ENCODE measurements at regions not wholly inside any gene's neighbourhood (a gene's known extent, or its start where the extent isn't known, plus 50 kb on each side); places are given as distances from the start of the nearest gene placed in this dataset.

GRCh38 chrX:926991-927390 lies 285.5 kb downstream of the CRLF2 start:
- Histone ChIP-seq H3K27me3 (no peaks in the 10 kb centered on the region), H3K4me1 (no peaks in the 10 kb centered on the region), H3K36me3 (no peaks in the 10 kb centered on the region), H3K4me3 (no peak overlapping the region), H3K27ac (no peak overlapping the region), H3K9me3 (peaks cover 0 to 3% (median 0%) of the 10 kb centered on the region in 4 donors)
- 91 to 100% methylated on average over 2 of the region's 2 CpGs for WGBS, 2 donors
- DNase-seq (no peak), ATAC-seq (ENCODE audit: low FRiP score in 2 of 2) (no peak)
- TF ChIP-seq POLR2A (IDR thresholded peaks at IDR 0.05) (no peak), POLR2AphosphoS5 (IDR thresholded peaks at IDR 0.05) (no peak), EP300 (IDR thresholded peaks at IDR 0.05) (no peak), CTCF (IDR thresholded peaks at IDR 0.05) (no peak)

- Histone ChIP-seq H3K9me3 (peaks cover 0 to 3% (median 0%) of the 10 kb centered on the region in 4 donors), H3K36me3 (no peaks in the 10 kb centered on the region), H3K4me3 (no peak overlapping the region), H3K4me1 (no peaks in the 10 kb centered on the region), H3K27me3 (no peaks in the 10 kb centered on the region), H3K27ac (no peak overlapping the region)
- ATAC-seq (ENCODE audit: low FRiP score in 2 of 2) (no peak), DNase-seq (no peak)
- 83 to 89% methylated on average over 9 of the region's 9 CpGs for WGBS, 2 donors
- no peak for TF ChIP-seq EP300 (IDR thresholded peaks at IDR 0.05)
- no peak for TF ChIP-seq POLR2AphosphoS5 (IDR thresholded peaks at IDR 0.05)
- TF ChIP-seq CTCF (IDR thresholded peaks at IDR 0.05) = no peak
- no peak for TF ChIP-seq POLR2A (IDR thresholded peaks at IDR 0.05)
Measured at GRCh38 chrX:926070-926469, 286.4 kb downstream of the CRLF2 start.

GRCh38 chrX:925652-926061 lies 286.8 kb downstream of the CRLF2 start:
- H3K4me1 ChIP-seq = no peaks in the 10 kb centered on the region
- peaks cover 0 to 3% (median 0%) of the 10 kb centered on the region in 4 donors for H3K9me3 ChIP-seq
- H3K27ac ChIP-seq = no peak overlapping the region
- H3K27me3 ChIP-seq = no peaks in the 10 kb centered on the region
- no peaks in the 10 kb centered on the region for H3K36me3 ChIP-seq
- no peak overlapping the region for H3K4me3 ChIP-seq
- no peak for TF ChIP-seq POLR2AphosphoS5 (IDR thresholded peaks at IDR 0.05)
- TF ChIP-seq CTCF (IDR thresholded peaks at IDR 0.05) = no peak
- no peak for TF ChIP-seq EP300 (IDR thresholded peaks at IDR 0.05)
- TF ChIP-seq POLR2A (IDR thresholded peaks at IDR 0.05) = no peak
- DNase-seq (no peak), ATAC-seq (ENCODE audit: low FRiP score in 2 of 2) (no peak)
- WGBS, 2 donors = 82% methylated on average over 4 to 5 of the region's 6 CpGs

GRCh38 chrX:925094-925493 lies 287.4 kb downstream of the CRLF2 start:
- Histone ChIP-seq H3K9me3 (peaks cover 0 to 3% (median 0%) of the 10 kb centered on the region in 4 donors), H3K4me1 (no peaks in the 10 kb centered on the region)
- no peak for ATAC-seq (ENCODE audit: low FRiP score in 2 of 2)

More at GRCh38 chrX:925094-925493, 287.4 kb downstream of the CRLF2 start:
- WGBS, 2 donors = 76 to 90% methylated on average over 2 of the region's 2 CpGs
- Histone ChIP-seq H3K27me3 (no peaks in the 10 kb centered on the region), H3K4me3 (no peak overlapping the region), H3K36me3 (no peaks in the 10 kb centered on the region), H3K27ac (no peak overlapping the region)
- TF ChIP-seq POLR2A (IDR thresholded peaks at IDR 0.05) (no peak), EP300 (IDR thresholded peaks at IDR 0.05) (no peak), CTCF (IDR thresholded peaks at IDR 0.05) (no peak), POLR2AphosphoS5 (IDR thresholded peaks at IDR 0.05) (no peak)
- DNase-seq = no peak

Data from upper lobe of left lung (tissue), 6 donors.